Heart right ventricle (tissue), 16 donors: ENCODE measurements at regions not wholly inside any gene's neighbourhood (a gene's known extent, or its start where the extent isn't known, plus 50 kb on each side); places are given as distances from the start of the nearest gene placed in this dataset.

Experiments
- ATAC-seq, 8 donors: fragments of 200-7000 bp; cut with Tn5 transposase; one replicate each; pipeline ENCODE4 v1.9.1; 2020; ENCODE audit warnings: mild to moderate bottlenecking in 8 of 8, moderate library complexity in 8 of 8, moderate number of reproducible peaks in 1 of 8
- DNase-seq, 2 donors: peaks; one replicate each; pipeline ENCODE4 v3.0.0-alpha.2; 2020
- H3K27ac ChIP-seq, 10 donors: fragments of 200-600 bp; sonication (generic) in 2 of 10; one replicate each; pipeline versions ENCODE4 v1.5.0 to v1.8.0; 2020 to 2022; ENCODE audit warnings: mild to moderate bottlenecking in 3 of 10
- H3K27me3 ChIP-seq, 7 donors: fragments of 200-600 bp; one replicate each; pipeline ENCODE4 v1.8.0; 2021 to 2022; ENCODE audit warnings: mild to moderate bottlenecking in 2 of 7
- H3K36me3 ChIP-seq, 9 donors: fragments of 200-600 bp; sonication (generic) in 1 of 9; one replicate each; pipeline versions ENCODE4 v1.5.0 to v1.8.0; 2020 to 2022; ENCODE audit warnings: mild to moderate bottlenecking in 2 of 9
- H3K4me1 ChIP-seq, 9 donors: fragments of 200-600 bp; sonication (generic) in 1 of 9; one replicate each; pipeline versions ENCODE4 v1.5.0 to v1.8.0; 2020 to 2022; ENCODE audit warnings: mild to moderate bottlenecking in 4 of 9
- H3K4me3 ChIP-seq, 10 donors: fragments of 200-600 bp; sonication (generic) in 2 of 10; one replicate each; pipeline versions ENCODE4 v1.5.0 to v1.8.0; 2020 to 2022; ENCODE audit warnings: mild to moderate bottlenecking in 7 of 10, moderate library complexity in 2 of 10
- H3K9me3 ChIP-seq, 11 donors: fragments of 200-600 bp in 10 of 11; sonication (generic) in 2 of 11; one replicate each; pipeline versions ENCODE4 v1.5.0 to v1.8.0; 2013 to 2022; ENCODE audit warnings: mild to moderate bottlenecking in 2 of 11, control low read depth in 1 of 11, moderate library complexity in 1 of 11
- CTCF ChIP-seq, 9 donors: fragments of 200-600 bp; sonication (generic) in 2 of 9; IDR thresholded peaks; one replicate each; pipeline versions ENCODE4 v1.5.0 to v1.8.0; 2021 to 2022; ENCODE audit warnings: antibody characterized with exemption in 9 of 9, mild to moderate bottlenecking in 5 of 9, moderate library complexity in 1 of 9
- WGBS, 2 donors: extraction: QIAGEN DNeasy Blood & Tissue Kit; methylation state at CpG; one replicate each; pipeline ENCODE4 v1.1.7; 2013; ENCODE audit warnings: inconsistent platforms in 1 of 2; 5-methylcytosine and 5-hydroxymethylcytosine counted together
- intact Hi-C, 10 donors: fragments of 100-400 bp; cut with DNase I; formaldehyde crosslinking; loops; one replicate each; pipeline versions ENCODE4 v1.11.1 to v1.14.2; 2022
- donor health status: Arrhythmogenic right ventricular cardiomyopathy.
- donor health status: ischemic (EF 13 %, LVEDD 7.1; RV severe dilation, severe dysfunction).
- donor health status: healthy with polysubstance abuse.
- donor health status: DM: no; HTN: yes; CAD: no.
- donor health status: DM: no; HTN: no; CAD: no.
- donor health status: ischemic (EF 25% LVEDD 6.9; RV normal size, moderate dysfunction).
- donor health status: ischemic (EF 25% LVEDD 5.7; RV mildly dilated, moderate dysfunction).
- donor health status: healthy.
- donor health status: DM: yes; HTN: yes; CAD: no.
- donor health status: Ischemic cardiomyopathy.
- donor health status: ischemic (EF 35%, LVEDD 5.7; RV mildly dilated, moderate dysfunction).
- donor health status: nonischemic (EF 11% LVEDD 7.7; RV severe dilation, severe dysfunction).
- donor health status: DM: yes; HTN: yes; CAD: no.
- donor health status: PGD.
- donor health status: ischemic (EF 29% LVEDD 5.4; RV normal size, mild dysfunction).
- donor health status: nonischemic (EF 23%, LVEDD 6.1; RV moderate dilation, normal function).

GRCh38 chr16:79509211-79509631, 91.3 kb downstream of the MAF start:
- peak overlapping the region in 2 of 10 donors; percentile 19 to 37 for H3K27ac ChIP-seq

GRCh38 chr16:79508294-79508693, 92.2 kb downstream of the MAF start:
- peak in 5 of 8 donors; percentile 29 to 62 (median 50) for ATAC-seq
- H3K27me3 ChIP-seq: peaks cover 0 to 4% (median 0%) of the 10 kb centered on the region in 7 donors
- peak in 1 of 2 donors; percentile 29 for DNase-seq
- no peak for TF ChIP-seq CTCF (IDR thresholded peaks at IDR 0.05)
- peak overlapping the region in 2 of 10 donors; percentile 7 to 61 for H3K27ac ChIP-seq
- intact Hi-C loops: no loop called here
- peaks cover 0 to 3% (median 0%) of the 10 kb centered on the region in 11 donors for H3K9me3 ChIP-seq
- no peak overlapping the region for H3K4me3 ChIP-seq
- H3K4me1 ChIP-seq: peaks cover 0 to 19% (median 0%) of the 10 kb centered on the region in 9 donors
- WGBS, 2 donors: 93 to 96% methylated on average over 5 of the region's 5 CpGs
- no peaks in the 10 kb centered on the region for H3K36me3 ChIP-seq

More at GRCh38 chr16:79509211-79509631, 91.3 kb downstream of the MAF start:
- Histone ChIP-seq H3K27me3 (peaks cover 0 to 4% (median 0%) of the 10 kb centered on the region in 7 donors), H3K4me3 (no peak overlapping the region), H3K4me1 (peaks cover 0 to 19% (median 0%) of the 10 kb centered on the region in 9 donors), H3K9me3 (no peaks in the 10 kb centered on the region), H3K36me3 (no peaks in the 10 kb centered on the region)
- DNase-seq: peak; percentile 39 to 42
- TF ChIP-seq CTCF (IDR thresholded peaks at IDR 0.05): no peak
- intact Hi-C loops: no loop called here
- 64 to 67% methylated on average over 9 of the region's 9 CpGs for WGBS, 2 donors
- peak in 7 of 8 donors; percentile 66 to 81 (median 73) for ATAC-seq

- intact Hi-C loops: no loop called here
- WGBS, 2 donors: 59 to 63% methylated on average over 9 of the region's 9 CpGs
- no peaks in the 10 kb centered on the region for H3K36me3 ChIP-seq
- H3K9me3 ChIP-seq: peaks cover 0 to 3% (median 0%) of the 10 kb centered on the region in 11 donors
- DNase-seq (peak; percentile 15 to 18), ATAC-seq (peak in 6 of 8 donors; percentile 48 to 58 (median 52))
- TF ChIP-seq CTCF (IDR thresholded peaks at IDR 0.05): no peak
- H3K27me3 ChIP-seq: peaks cover 0 to 4% (median 0%) of the 10 kb centered on the region in 7 donors
- peaks cover 0 to 19% (median 0%) of the 10 kb centered on the region in 9 donors for H3K4me1 ChIP-seq
- H3K4me3 ChIP-seq: peak overlapping the region in 3 of 10 donors; percentile 14 to 16 (median 16)
- peak overlapping the region in 2 of 10 donors; percentile 26 to 59 for H3K27ac ChIP-seq
These were observed 95.2 kb downstream of the MAF start for GRCh38 chr16:79505344-79505743.

GRCh38 chr16:79503511-79503910, 97.0 kb downstream of the MAF start:
- Histone ChIP-seq H3K9me3 (peaks cover 0 to 9% (median 0%) of the 10 kb centered on the region in 11 donors), H3K4me1 (peaks cover 0 to 5% (median 0%) of the 10 kb centered on the region in 9 donors), H3K36me3 (no peaks in the 10 kb centered on the region), H3K27ac (peak overlapping the region in 1 of 10 donors; percentile 36), H3K27me3 (peaks cover 0 to 4% (median 0%) of the 10 kb centered on the region in 7 donors), H3K4me3 (no peak overlapping the region)
- ATAC-seq (no peak), DNase-seq (no peak)
- intact Hi-C loops: no loop called here
- WGBS, 2 donors: 92 to 94% methylated on average over 2 of the region's 2 CpGs
- TF ChIP-seq CTCF (IDR thresholded peaks at IDR 0.05): no peak
